ENCODE measurements at regions not wholly inside any gene's neighbourhood (a gene's known extent, or its start where the extent isn't known, plus 50 kb on each side); places are given as distances from the start of the nearest gene placed in this dataset.

DNA sequence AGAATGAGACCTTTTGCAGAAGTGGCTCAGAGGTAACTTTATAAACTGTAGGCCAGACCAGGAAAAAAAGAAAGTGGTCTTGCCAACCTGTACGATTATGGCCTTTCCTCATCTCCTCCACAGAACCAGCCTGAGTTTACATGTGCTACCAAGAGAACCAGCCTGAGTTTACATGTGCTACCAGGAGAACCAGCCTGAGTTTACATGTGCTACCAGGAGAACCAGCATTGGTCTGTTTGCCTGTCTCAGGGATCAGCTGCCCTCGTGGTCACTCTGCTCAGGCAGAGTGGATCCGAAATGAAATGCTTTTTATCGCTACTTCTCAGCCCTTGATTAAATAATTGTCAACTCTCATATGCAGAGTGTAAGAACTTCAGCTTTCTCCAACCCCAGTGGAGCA is 209.9 kb downstream of the SUCLG1 start (continued):
- TF ChIP-seq, protein P1, sequence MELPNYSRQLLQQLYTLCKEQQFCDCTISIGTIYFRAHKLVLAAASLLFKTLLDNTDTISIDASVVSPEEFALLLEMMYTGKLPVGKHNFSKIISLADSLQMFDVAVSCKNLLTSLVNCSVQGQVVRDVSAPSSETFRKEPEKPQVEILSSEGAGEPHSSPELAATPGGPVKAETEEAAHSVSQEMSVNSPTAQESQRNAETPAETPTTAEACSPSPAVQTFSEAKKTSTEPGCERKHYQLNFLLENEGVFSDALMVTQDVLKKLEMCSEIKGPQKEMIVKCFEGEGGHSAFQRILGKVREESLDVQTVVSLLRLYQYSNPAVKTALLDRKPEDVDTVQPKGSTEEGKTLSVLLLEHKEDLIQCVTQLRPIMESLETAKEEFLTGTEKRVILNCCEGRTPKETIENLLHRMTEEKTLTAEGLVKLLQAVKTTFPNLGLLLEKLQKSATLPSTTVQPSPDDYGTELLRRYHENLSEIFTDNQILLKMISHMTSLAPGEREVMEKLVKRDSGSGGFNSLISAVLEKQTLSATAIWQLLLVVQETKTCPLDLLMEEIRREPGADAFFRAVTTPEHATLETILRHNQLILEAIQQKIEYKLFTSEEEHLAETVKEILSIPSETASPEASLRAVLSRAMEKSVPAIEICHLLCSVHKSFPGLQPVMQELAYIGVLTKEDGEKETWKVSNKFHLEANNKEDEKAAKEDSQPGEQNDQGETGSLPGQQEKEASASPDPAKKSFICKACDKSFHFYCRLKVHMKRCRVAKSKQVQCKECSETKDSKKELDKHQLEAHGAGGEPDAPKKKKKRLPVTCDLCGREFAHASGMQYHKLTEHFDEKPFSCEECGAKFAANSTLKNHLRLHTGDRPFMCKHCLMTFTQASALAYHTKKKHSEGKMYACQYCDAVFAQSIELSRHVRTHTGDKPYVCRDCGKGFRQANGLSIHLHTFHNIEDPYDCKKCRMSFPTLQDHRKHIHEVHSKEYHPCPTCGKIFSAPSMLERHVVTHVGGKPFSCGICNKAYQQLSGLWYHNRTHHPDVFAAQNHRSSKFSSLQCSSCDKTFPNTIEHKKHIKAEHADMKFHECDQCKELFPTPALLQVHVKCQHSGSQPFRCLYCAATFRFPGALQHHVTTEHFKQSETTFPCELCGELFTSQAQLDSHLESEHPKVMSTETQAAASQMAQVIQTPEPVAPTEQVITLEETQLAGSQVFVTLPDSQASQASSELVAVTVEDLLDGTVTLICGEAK (IDR thresholded peaks at IDR 0.05): no peak
- TF ChIP-seq, protein P1 (CRISPR knock-in tag; IDR thresholded peaks at IDR 0.05): no peak
- no peak for TF ChIP-seq SP1 (CRISPR knock-in tag; IDR thresholded peaks at IDR 0.05)
